H1 (cell line): ENCODE measurements at regions not wholly inside any gene's neighbourhood (a gene's known extent, or its start where the extent isn't known, plus 50 kb on each side); places are given as distances from the start of the nearest gene placed in this dataset.

Experiments used
- CTCF ChIA-PET: fragments of 300-600 bp; sonication (Branson Sonifier 250); formaldehyde crosslinking; loops from one replicate; lab custom pipeline; 2021; ENCODE audit not compliant: partially characterized antibody; lab: Charles Lee
- POLR2A ChIA-PET: fragments of 300-600 bp; sonication (Branson Sonifier 250); formaldehyde crosslinking; loops from one replicate; lab custom pipeline; 2021; ENCODE audit warnings: inconsistent platforms; ENCODE audit not compliant: partially characterized antibody; lab: Charles Lee
- DNase-seq, 2 experiments: peaks; one replicate each; pipeline versions ENCODE4 v3.0.0 to v3.0.0-alpha.2; 2010 to 2022; ENCODE audit warnings: low spot score in 2 of 2, low read depth in 1 of 2, mixed read lengths in 1 of 2
- FAIRE-seq: peaks from 2 replicates; lab custom pipeline; 2011; peaks lifted over from hg19 to GRCh38; lab: Jason Lieb, UNC
- H2AFZ ChIP-seq: 2 replicates; pipeline ENCODE4 v1.8.1; 2012; ENCODE audit warnings: low read length, inconsistent platforms
- H2AK5ac ChIP-seq: 2 replicates; pipeline ENCODE4 v1.6.1; 2013; ENCODE audit warnings: low read depth, low read length
- H2BK120ac ChIP-seq: replicated peaks from 2 replicates; pipeline ENCODE3; 2013; ENCODE audit warnings: low read depth, low read length, inconsistent platforms
- H2BK12ac ChIP-seq: 2 replicates; pipeline ENCODE4 v1.6.1; 2013; ENCODE audit warnings: low read depth, low read length
- H2BK15ac ChIP-seq: 2 replicates; pipeline ENCODE4 v1.6.1; 2013; ENCODE audit warnings: low read length
- H2BK20ac ChIP-seq: 2 replicates; pipeline ENCODE4 v1.6.1; 2013; ENCODE audit warnings: low read length
- H2BK5ac ChIP-seq: 2 replicates; pipeline ENCODE4 v1.6.1; 2013; ENCODE audit warnings: low read depth, low read length
- H3K14ac ChIP-seq: 2 replicates; pipeline ENCODE4 v1.6.1; 2013; ENCODE audit warnings: inconsistent platforms; ENCODE audit not compliant: insufficient read length
- H3K18ac ChIP-seq: 2 replicates; pipeline ENCODE4 v1.6.1; 2013; ENCODE audit warnings: low read length; ENCODE audit errors: extremely low read depth
- H3K23ac ChIP-seq: 2 replicates; pipeline ENCODE4 v1.6.1; 2013; ENCODE audit warnings: inconsistent platforms; ENCODE audit not compliant: insufficient read length
- H3K23me2 ChIP-seq: 2 replicates; pipeline ENCODE4 v1.6.1; 2013; ENCODE audit warnings: low read depth, low read length
- H3K27ac ChIP-seq: 2 replicates; pipeline ENCODE4 v1.6.1; 2011; ENCODE audit warnings: low read depth, low read length, inconsistent platforms
- H3K27me3 ChIP-seq, 4 experiments: replicated peaks in 1 of 4; 1 replicate in 1 of 4; 2 replicates in 3 of 4; pipeline versions ENCODE4 v1.6.1 to v1.8.1; 2011 to 2013; ENCODE audit warnings: low read length in 3 of 4, mild to moderate bottlenecking in 3 of 4, inconsistent platforms in 2 of 4, mixed read lengths in 2 of 4, moderate library complexity in 1 of 4; ENCODE audit not compliant: control insufficient read depth in 3 of 4, insufficient read depth in 3 of 4; ENCODE audit errors: extremely low read depth in 1 of 4
- H3K36me3 ChIP-seq, 4 experiments: 2 replicates each; pipeline versions ENCODE4 v1.6.1 to v1.8.1; 2011 to 2013; ENCODE audit warnings: mild to moderate bottlenecking in 4 of 4, low read length in 3 of 4, moderate library complexity in 2 of 4, control low read depth in 1 of 4, inconsistent platforms in 1 of 4; ENCODE audit not compliant: insufficient read depth in 4 of 4, control insufficient read depth in 2 of 4
- H3K4ac ChIP-seq: replicated peaks from 2 replicates; pipeline ENCODE3; 2013; ENCODE audit warnings: low read length, low read depth, mixed read lengths, inconsistent platforms; ENCODE audit not compliant: insufficient read length
- H3K4me1 ChIP-seq, 4 experiments: replicated peaks in 1 of 4; 1 replicate in 1 of 4; 2 replicates in 3 of 4; pipeline versions ENCODE4 v1.6.1 to v1.8.1; 2011 to 2013; ENCODE audit warnings: low read length in 3 of 4, inconsistent platforms in 2 of 4, mixed read lengths in 1 of 4; ENCODE audit not compliant: insufficient read depth in 4 of 4, control insufficient read depth in 3 of 4
- H3K4me2 ChIP-seq, 2 experiments: 2 replicates each; pipeline versions ENCODE4 v1.6.1 to v1.8.1; 2011 to 2013; ENCODE audit warnings: low read depth in 2 of 2, low read length in 2 of 2, control low read depth in 1 of 2, inconsistent platforms in 1 of 2, mild to moderate bottlenecking in 1 of 2; ENCODE audit not compliant: insufficient read depth in 1 of 2
- H3K4me3 ChIP-seq, 4 experiments: fragments of 200-600, 300-600 bp in 1 of 4; sonication (generic), shearing (Covaris generic), sonication (Bioruptor Twin) in 1 of 4; 2 replicates each; pipeline versions ENCODE4 v1.5.1 to v1.8.1; 2011 to 2016; ENCODE audit warnings: low read length in 4 of 4, low read depth in 3 of 4, control low read depth in 2 of 4, inconsistent platforms in 2 of 4, mild to moderate bottlenecking in 2 of 4, mixed read lengths in 1 of 4, moderate library complexity in 1 of 4; ENCODE audit not compliant: insufficient read depth in 2 of 4; ENCODE audit errors: extremely low read depth in 1 of 4
- H3K56ac ChIP-seq: replicated peaks from 2 replicates; pipeline ENCODE3; 2013; ENCODE audit warnings: low read depth, mild to moderate bottlenecking, mixed read lengths, low read length, inconsistent platforms; ENCODE audit not compliant: insufficient read length
- H3K79me1 ChIP-seq: 2 replicates; pipeline ENCODE4 v1.6.1; 2013; ENCODE audit warnings: low read depth, low read length, control low read depth
- H3K79me2 ChIP-seq, 2 experiments: 2 replicates each; pipeline versions ENCODE4 v1.6.1 to v1.8.1; 2012 to 2013; ENCODE audit warnings: low read length in 2 of 2, mild to moderate bottlenecking in 2 of 2, inconsistent platforms in 1 of 2; ENCODE audit not compliant: insufficient read depth in 2 of 2, control insufficient read depth in 1 of 2
- H3K9ac ChIP-seq, 4 experiments: replicated peaks in 1 of 4; 1 replicate in 1 of 4; 2 replicates in 3 of 4; pipeline versions ENCODE4 v1.6.1 to v1.8.1; 2011 to 2013; ENCODE audit warnings: low read depth in 3 of 4, low read length in 3 of 4, control low read depth in 2 of 4, mild to moderate bottlenecking in 2 of 4, moderate library complexity in 2 of 4, inconsistent platforms in 1 of 4; ENCODE audit errors: extremely low read depth in 1 of 4
- H3K9me3 ChIP-seq, 2 experiments: 2 replicates each; pipeline versions ENCODE4 v1.6.1 to v1.8.1; 2012 to 2013; ENCODE audit warnings: mild to moderate bottlenecking in 2 of 2, moderate library complexity in 2 of 2, control low read depth in 1 of 2, inconsistent platforms in 1 of 2, low read depth in 1 of 2, low read length in 1 of 2, mixed read lengths in 1 of 2; ENCODE audit not compliant: insufficient read depth in 2 of 2
- H4K20me1 ChIP-seq, 2 experiments: replicated peaks in 1 of 2; 2 replicates each; pipeline versions ENCODE3 to v1.8.1; 2011 to 2013; ENCODE audit warnings: inconsistent platforms in 2 of 2, low read length in 2 of 2, mild to moderate bottlenecking in 1 of 2; ENCODE audit not compliant: insufficient read depth in 2 of 2, control insufficient read depth in 1 of 2
- H4K5ac ChIP-seq: 2 replicates; pipeline ENCODE4 v1.6.1; 2013; ENCODE audit warnings: low read length, low read depth, mixed read lengths, inconsistent platforms; ENCODE audit not compliant: insufficient read length
- H4K8ac ChIP-seq: 2 replicates; pipeline ENCODE4 v1.8.0; 2013; ENCODE audit warnings: mild to moderate bottlenecking, moderate library complexity, low read length, inconsistent platforms; ENCODE audit not compliant: insufficient read depth; ENCODE audit errors: extremely low read depth
- H4K91ac ChIP-seq: replicated peaks from 2 replicates; pipeline ENCODE3; 2013; ENCODE audit warnings: low read length, mixed read lengths, inconsistent platforms; ENCODE audit not compliant: insufficient read length
- ASH2L ChIP-seq: fragments of 200-600, 300-600 bp; sonication (generic); IDR thresholded peaks from one replicate; pipeline ENCODE4 v1.7.1; 2017; ENCODE audit warnings: low read length
- BCL11A ChIP-seq, 2 experiments: IDR thresholded peaks; one replicate each; pipeline ENCODE4 v1.6.1; 2011; ENCODE audit warnings: low read depth in 2 of 2, low read length in 2 of 2, mild to moderate bottlenecking in 2 of 2
- CBX5 ChIP-seq: fragments of 300-800, 300-1000 bp; sonication (generic); IDR thresholded peaks from 2 replicates; pipeline ENCODE4 v1.7.1; 2016; ENCODE audit warnings: antibody characterized with exemption, low read length, low read depth
- CBX8 ChIP-seq: fragments of 300-800, 300-1000 bp; sonication (generic); IDR thresholded peaks from 2 replicates; pipeline ENCODE4 v1.7.1; 2016; ENCODE audit warnings: low read depth, low read length, borderline replicate concordance
- CEBPB ChIP-seq: IDR thresholded peaks from 2 replicates; pipeline ENCODE4 v1.6.1; 2012; ENCODE audit warnings: low read depth, low read length
- EP300 ChIP-seq, 2 experiments: IDR thresholded peaks; 1 replicate in 1 of 2; 2 replicates in 1 of 2; pipeline ENCODE4 v1.6.1; 2011 to 2012; ENCODE audit warnings: low read depth in 2 of 2, low read length in 2 of 2, mild to moderate bottlenecking in 2 of 2, borderline replicate concordance in 1 of 2, inconsistent platforms in 1 of 2, moderate library complexity in 1 of 2
- GTF2F1 ChIP-seq: IDR thresholded peaks from 2 replicates; pipeline ENCODE4 v1.6.1; 2012; ENCODE audit warnings: low read depth, low read length, improper control_type of control experiment, borderline replicate concordance
- JUN ChIP-seq: IDR thresholded peaks from 2 replicates; pipeline ENCODE4 v1.6.1; 2011; ENCODE audit warnings: low read depth, mild to moderate bottlenecking, improper control_type of control experiment, low read length
- POLR2A ChIP-seq, 2 experiments: IDR thresholded peaks; 1 replicate in 1 of 2; 2 replicates in 1 of 2; pipeline ENCODE4 v1.6.1; 2011; ENCODE audit warnings: low read depth in 2 of 2, low read length in 2 of 2, mild to moderate bottlenecking in 2 of 2; ENCODE audit errors: control extremely low read depth in 1 of 2
- RBBP5 ChIP-seq: IDR thresholded peaks from 2 replicates; pipeline ENCODE4 v1.7.1; 2012; ENCODE audit warnings: low read depth, mild to moderate bottlenecking, inconsistent platforms, low read length, moderate library complexity, borderline replicate concordance
- SAP30 ChIP-seq: fragments of 300-600 bp; sonication (generic); IDR thresholded peaks from 2 replicates; pipeline ENCODE4 v1.7.1; 2012; ENCODE audit warnings: low read length, moderate library complexity, mild to moderate bottlenecking, inconsistent platforms; ENCODE audit not compliant: insufficient read depth, insufficient replicate concordance
- SRF ChIP-seq: IDR thresholded peaks from 2 replicates; pipeline ENCODE4 v1.6.1; 2011; ENCODE audit warnings: mild to moderate bottlenecking, low read depth, low read length, moderate library complexity
- TAF7 ChIP-seq: optimal IDR thresholded peaks from 2 replicates; pipeline ENCODE3; 2011; ENCODE audit warnings: low read depth, mild to moderate bottlenecking, inconsistent platforms, low read length, moderate library complexity, borderline replicate concordance
- YY1 ChIP-seq: IDR thresholded peaks from 2 replicates; pipeline ENCODE4 v1.6.1; 2011; ENCODE audit warnings: low read depth, mild to moderate bottlenecking, low read length
- WGBS, 2 experiments: shearing (Covaris generic) in 1 of 2; methylation state at CpG; one replicate each; pipeline versions ENCODE4 v1.1.6 to v1.1.7; 2013 to 2015; ENCODE audit warnings: low lambda C conversion rate in 2 of 2, mixed read lengths in 2 of 2, inconsistent platforms in 1 of 2, low coverage in 1 of 2, missing lambda C conversion rate in 1 of 2; ENCODE audit not compliant: insufficient replicate concordance in 2 of 2, insufficient coverage in 1 of 2, insufficient read length in 1 of 2; ENCODE audit errors: extremely low coverage in 1 of 2, missing lambda C conversion rate in 1 of 2; 5-methylcytosine and 5-hydroxymethylcytosine counted together

DNA sequence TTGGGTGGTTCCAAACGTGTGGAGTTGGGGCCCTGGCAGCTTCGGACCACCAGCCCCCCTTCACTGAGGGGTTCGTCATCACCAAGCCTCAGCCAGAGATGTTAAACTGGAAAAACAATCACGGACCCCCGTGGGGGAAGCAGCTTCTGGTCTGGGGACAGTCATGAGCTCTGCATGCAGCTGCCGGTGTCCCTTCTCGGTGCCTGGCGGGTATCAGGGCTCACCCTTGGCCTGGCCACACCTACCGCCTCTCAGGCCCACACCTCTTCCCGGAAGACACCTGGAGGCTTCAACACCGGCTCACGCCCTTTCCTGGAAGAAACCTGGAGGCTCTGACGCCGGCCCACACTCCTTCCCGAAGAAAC lies 77.8 kb upstream of the BHLHE23 start:
- peak in 1 of 2 experiments; percentile 35 for DNase-seq
- no peaks in the 10 kb centered on the region for H3K79me1 ChIP-seq
- no peak overlapping the region for H3K9ac ChIP-seq
- H3K36me3 ChIP-seq, result no peaks in the 10 kb centered on the region
- H3K4me1 ChIP-seq, result no peaks in the 10 kb centered on the region; a peak in 1 of 7 replicates
- H2BK15ac ChIP-seq, result no peak overlapping the region
- no peak overlapping the region for H2BK5ac ChIP-seq
- H2AFZ ChIP-seq, result no peak overlapping the region
- no peak overlapping the region for H3K4me2 ChIP-seq
- POLR2A ChIA-PET, result interaction anchor here (1.2 kb wide), 1 partner anchor 17 kb away, joined by 3 read pairs; no protein-coding TSS in a partner anchor
- TF ChIP-seq ASH2L (no peak), YY1 (no peak), BCL11A (IDR thresholded peaks at IDR 0.05; ENCODE audit: low read depth in 2 of 2, low read length in 2 of 2) (no peak), EP300 (IDR thresholded peaks at IDR 0.05; ENCODE audit: borderline replicate concordance in 1 of 2, low read depth in 2 of 2, low read length in 2 of 2) (no peak), TAF7 (no peak), JUN (no peak), SAP30 (no peak), SRF (no peak), CBX5 (no peak), CBX8 (no peak), GTF2F1 (no peak), RBBP5 (no peak), POLR2A (IDR thresholded peaks at IDR 0.05; ENCODE audit: control extremely low read depth in 1 of 2, low read depth in 2 of 2, low read length in 2 of 2) (no peak), CEBPB (no peak)
- no peak overlapping the region for H3K4ac ChIP-seq
- no peak for FAIRE-seq
- H3K79me2 ChIP-seq, result no peaks in the 10 kb centered on the region
- H4K8ac ChIP-seq, result no peak overlapping the region
- CTCF ChIA-PET, result interaction anchor here (1.3 to 2.2 kb wide), 3 partner anchors 10 to 412 kb away, joined by 3 to 8 read pairs (median 4); no protein-coding TSS in a partner anchor
- H2BK12ac ChIP-seq, result no peak overlapping the region
- no peak overlapping the region for H4K5ac ChIP-seq
- no peaks in the 10 kb centered on the region for H3K23me2 ChIP-seq
- H2BK20ac ChIP-seq, result no peak overlapping the region
- peaks cover 0 to 2% (median 0%) of the 10 kb centered on the region in 4 experiments; a peak in 3 of 7 replicates for H3K27me3 ChIP-seq
- no peak overlapping the region for H3K14ac ChIP-seq
- no peak overlapping the region for H3K27ac ChIP-seq
- 90% methylated on average over 15 of the region's 15 CpGs; no CpG with 5 or more reads in 1 of the 2 experiments for WGBS, 2 experiments
- H4K20me1 ChIP-seq, result peaks cover 0 to 5% of the 10 kb centered on the region in 2 experiments
- no peak overlapping the region for H3K23ac ChIP-seq
- H3K4me3 ChIP-seq, result no peak overlapping the region
- H2AK5ac ChIP-seq, result no peak overlapping the region
- H4K91ac ChIP-seq, result no peak overlapping the region
- no peak overlapping the region for H3K18ac ChIP-seq
- no peak overlapping the region for H3K56ac ChIP-seq
- no peaks in the 10 kb centered on the region for H3K9me3 ChIP-seq
- no peak overlapping the region for H2BK120ac ChIP-seq
